WTC11 (cell line): ENCODE measurements at regions not wholly inside any gene's neighbourhood (a gene's known extent, or its start where the extent isn't known, plus 50 kb on each side); places are given as distances from the start of the nearest gene placed in this dataset.

Experiments used
- ATAC-seq: fragments of 200-7000 bp; cut with Tn5 transposase; 2 replicates; pipeline ENCODE4 v1.10.0; 2021; ENCODE audit warnings: mild to moderate bottlenecking, moderate library complexity
- CTCF ChIA-PET: fragments of 300-600 bp; sonication (Branson Sonifier 250); formaldehyde crosslinking; loops from one replicate; lab custom pipeline; 2021; ENCODE audit warnings: antibody characterized with exemption; lab: Charles Lee
- POLR2A ChIA-PET: fragments of 350-600 bp; sonication (Branson Sonifier 250); formaldehyde crosslinking; loops from one replicate; lab custom pipeline; 2021; ENCODE audit warnings: antibody characterized with exemption; lab: Charles Lee
- DNase-seq: peaks from one replicate; pipeline ENCODE4 v3.0.0; 2021; ENCODE audit warnings: low spot score
- H3K27ac Mint-ChIP-seq: 2 replicates; pipeline ENCODE4 v1.8.0; 2021; ENCODE audit warnings: mixed read lengths
- H3K27me3 Mint-ChIP-seq: 2 replicates; pipeline ENCODE4 v1.8.0; 2021; ENCODE audit warnings: low read depth, mild to moderate bottlenecking, moderate library complexity, mixed read lengths
- H3K36me3 Mint-ChIP-seq: 2 replicates; pipeline ENCODE4 v1.8.0; 2021; ENCODE audit warnings: mixed read lengths
- H3K4me1 Mint-ChIP-seq: 2 replicates; pipeline ENCODE4 v1.8.0; 2022; ENCODE audit warnings: mixed read lengths
- H3K4me3 Mint-ChIP-seq: 2 replicates; pipeline ENCODE4 v1.8.0; 2021; ENCODE audit warnings: mild to moderate bottlenecking, moderate library complexity, mixed read lengths
- H3K9me3 Mint-ChIP-seq: 2 replicates; pipeline ENCODE4 v1.8.0; 2021; ENCODE audit warnings: mixed read lengths
- ATF1 ChIP-seq: sonication (generic); formaldehyde crosslinking; IDR thresholded peaks from 2 replicates; pipeline ENCODE4 v1.8.1; 2023; ENCODE audit warnings: mild to moderate bottlenecking, moderate library complexity, missing genetic modification reagents
- ESRRA ChIP-seq: sonication (generic); formaldehyde crosslinking; IDR thresholded peaks from 2 replicates; pipeline ENCODE4 v1.8.1; 2022; ENCODE audit warnings: mild to moderate bottlenecking, missing genetic modification reagents, borderline replicate concordance
- NFATC4 ChIP-seq: fragments of 250-450 bp; sonication (Bioruptor Pico); IDR thresholded peaks from 2 replicates; pipeline ENCODE4 v1.9.0; 2021; ENCODE audit warnings: mild to moderate bottlenecking
- RORB ChIP-seq: fragments of 250-450 bp; sonication (Bioruptor Pico); IDR thresholded peaks from 2 replicates; pipeline ENCODE4 v1.9.0; 2021; ENCODE audit warnings: mild to moderate bottlenecking
- SOX15 ChIP-seq: fragments of 250-450 bp; sonication (Bioruptor Pico); IDR thresholded peaks from 2 replicates; pipeline ENCODE4 v1.9.0; 2021; ENCODE audit warnings: mild to moderate bottlenecking
- TCF7 ChIP-seq: sonication (generic); formaldehyde crosslinking; IDR thresholded peaks from 2 replicates; pipeline ENCODE4 v1.8.0; 2022; ENCODE audit warnings: mild to moderate bottlenecking, low read depth, missing genetic modification reagents, moderate library complexity
- TEAD4 ChIP-seq: sonication (generic); formaldehyde crosslinking; IDR thresholded peaks from 2 replicates; pipeline ENCODE4 v1.8.0; 2022; ENCODE audit warnings: mild to moderate bottlenecking, missing genetic modification reagents
- ZNF138 ChIP-seq: sonication (generic); formaldehyde crosslinking; conservative IDR thresholded peaks from 2 replicates; pipeline ENCODE4 v1.8.1; 2022; ENCODE audit warnings: mild to moderate bottlenecking, moderate library complexity, missing genetic modification reagents
- TF ChIP-seq, protein P1 (sequence below): sonication (generic); formaldehyde crosslinking; IDR thresholded peaks from 2 replicates; pipeline ENCODE4 v1.8.0; 2022; ENCODE audit warnings: mild to moderate bottlenecking, missing genetic modification reagents
- TF ChIP-seq, protein P2 (sequence below): fragments of 250-450 bp; sonication (Bioruptor Pico); IDR thresholded peaks from 2 replicates; pipeline ENCODE4 v1.8.0; 2021; ENCODE audit warnings: mild to moderate bottlenecking
- TF ChIP-seq, protein P3 (sequence below): fragments of 250-450 bp; sonication (Bioruptor Pico); IDR thresholded peaks from 2 replicates; pipeline ENCODE4 v1.9.0; 2021; ENCODE audit warnings: mild to moderate bottlenecking, borderline replicate concordance
- TF ChIP-seq, protein P4 (sequence below): sonication (generic); formaldehyde crosslinking; IDR thresholded peaks from 2 replicates; pipeline ENCODE4 v1.8.1; 2023; ENCODE audit warnings: mild to moderate bottlenecking, missing genetic modification reagents
- TF ChIP-seq, protein P5 (sequence below): sonication (generic); formaldehyde crosslinking; conservative IDR thresholded peaks from 2 replicates; pipeline ENCODE4 v1.8.1; 2023; ENCODE audit warnings: mild to moderate bottlenecking, low read depth, missing genetic modification reagents, moderate library complexity
- TF ChIP-seq, protein P6 (sequence below): sonication (generic); formaldehyde crosslinking; IDR thresholded peaks from 2 replicates; pipeline ENCODE4 v1.8.0; 2022; ENCODE audit warnings: mild to moderate bottlenecking, missing genetic modification reagents
- TF ChIP-seq, protein P7 (sequence below): sonication (generic); formaldehyde crosslinking; IDR thresholded peaks from 2 replicates; pipeline ENCODE4 v1.8.1; 2022; ENCODE audit warnings: mild to moderate bottlenecking, missing genetic modification reagents, moderate library complexity, borderline replicate concordance
- TF ChIP-seq, protein P8 (sequence below): fragments of 250-450 bp; sonication (Bioruptor Pico); IDR thresholded peaks from 2 replicates; pipeline ENCODE4 v2.1.2; 2022; ENCODE audit warnings: mild to moderate bottlenecking, moderate library complexity
- TF ChIP-seq, protein P9 (sequence below): sonication (generic); formaldehyde crosslinking; IDR thresholded peaks from 2 replicates; pipeline ENCODE4 v1.8.1; 2022; ENCODE audit warnings: low read depth, missing genetic modification reagents, borderline replicate concordance

DNA sequence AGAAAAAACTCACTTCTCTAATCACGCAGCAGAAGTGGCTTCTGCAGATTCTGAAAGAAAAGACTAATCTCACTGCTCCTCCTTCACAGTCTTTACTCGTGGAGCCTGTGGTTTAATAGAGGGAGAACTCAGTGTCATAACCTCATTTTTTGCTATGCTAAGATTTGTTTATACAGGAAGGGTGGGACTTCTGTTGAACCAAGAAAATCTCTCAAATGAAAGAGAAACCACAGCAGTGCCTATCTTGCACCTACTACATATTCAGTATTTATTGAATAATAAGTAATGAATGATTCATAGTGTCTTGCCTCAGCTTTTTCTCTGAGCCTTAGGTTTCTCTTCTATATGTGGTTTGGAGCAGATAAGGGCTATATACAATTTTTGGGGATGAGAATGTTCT is 136.1 kb upstream of the DMAC1 start:
- DNase-seq (no peak), ATAC-seq (no peak)
- Mint-ChIP-seq H3K4me1 (peaks cover 8% of the 10 kb centered on the region), H3K9me3 (peaks cover 17% of the 10 kb centered on the region), H3K36me3 (peaks cover 2% of the 10 kb centered on the region; the same call in 1 of the 2 replicates), H3K4me3 (no peak overlapping the region), H3K27ac (peak overlapping the region; percentile 66; the same call in 1 of the 2 replicates), H3K27me3 (no peaks in the 10 kb centered on the region)
- TF ChIP-seq, protein P1, sequence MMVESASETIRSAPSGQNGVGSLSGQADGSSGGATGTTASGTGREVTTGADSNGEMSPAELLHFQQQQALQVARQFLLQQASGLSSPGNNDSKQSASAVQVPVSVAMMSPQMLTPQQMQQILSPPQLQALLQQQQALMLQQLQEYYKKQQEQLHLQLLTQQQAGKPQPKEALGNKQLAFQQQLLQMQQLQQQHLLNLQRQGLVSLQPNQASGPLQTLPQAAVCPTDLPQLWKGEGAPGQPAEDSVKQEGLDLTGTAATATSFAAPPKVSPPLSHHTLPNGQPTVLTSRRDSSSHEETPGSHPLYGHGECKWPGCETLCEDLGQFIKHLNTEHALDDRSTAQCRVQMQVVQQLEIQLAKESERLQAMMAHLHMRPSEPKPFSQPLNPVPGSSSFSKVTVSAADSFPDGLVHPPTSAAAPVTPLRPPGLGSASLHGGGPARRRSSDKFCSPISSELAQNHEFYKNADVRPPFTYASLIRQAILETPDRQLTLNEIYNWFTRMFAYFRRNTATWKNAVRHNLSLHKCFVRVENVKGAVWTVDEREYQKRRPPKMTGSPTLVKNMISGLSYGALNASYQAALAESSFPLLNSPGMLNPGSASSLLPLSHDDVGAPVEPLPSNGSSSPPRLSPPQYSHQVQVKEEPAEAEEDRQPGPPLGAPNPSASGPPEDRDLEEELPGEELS (CRISPR knock-in tag) = no peak
- TF ChIP-seq, protein P2, sequence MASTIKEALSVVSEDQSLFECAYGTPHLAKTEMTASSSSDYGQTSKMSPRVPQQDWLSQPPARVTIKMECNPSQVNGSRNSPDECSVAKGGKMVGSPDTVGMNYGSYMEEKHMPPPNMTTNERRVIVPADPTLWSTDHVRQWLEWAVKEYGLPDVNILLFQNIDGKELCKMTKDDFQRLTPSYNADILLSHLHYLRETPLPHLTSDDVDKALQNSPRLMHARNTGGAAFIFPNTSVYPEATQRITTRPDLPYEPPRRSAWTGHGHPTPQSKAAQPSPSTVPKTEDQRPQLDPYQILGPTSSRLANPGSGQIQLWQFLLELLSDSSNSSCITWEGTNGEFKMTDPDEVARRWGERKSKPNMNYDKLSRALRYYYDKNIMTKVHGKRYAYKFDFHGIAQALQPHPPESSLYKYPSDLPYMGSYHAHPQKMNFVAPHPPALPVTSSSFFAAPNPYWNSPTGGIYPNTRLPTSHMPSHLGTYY (CRISPR knock-in tag) = no peak
- ChIA-PET CTCF (no interaction called here), POLR2A (no interaction called here)

DNA sequence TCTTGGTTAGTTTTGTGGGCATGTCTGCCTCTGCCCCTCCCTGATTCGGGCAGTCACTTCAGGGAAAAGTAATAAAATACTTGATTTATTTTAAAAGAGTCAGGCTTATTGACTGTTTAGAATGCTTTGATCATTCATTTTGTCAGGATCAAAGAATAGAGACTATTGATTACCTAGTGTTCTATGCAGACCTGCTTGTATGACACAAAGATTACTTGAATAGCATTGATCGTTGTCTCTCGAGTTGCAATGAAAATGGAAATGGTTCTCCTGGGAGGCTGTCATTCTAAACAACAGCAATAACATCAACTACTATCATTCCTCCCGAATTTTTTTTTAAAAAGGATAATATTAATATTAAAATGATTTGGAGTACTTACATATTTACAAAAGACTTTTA is 133.2 kb upstream of the DMAC1 start:
- H3K4me1 Mint-ChIP-seq = peaks cover 8% of the 10 kb centered on the region
- H3K9me3 Mint-ChIP-seq = 0 out of 2 replicates have a peak, but pooled peaks cover 2% of the 10 kb centered on the region
- H3K27me3 Mint-ChIP-seq = no peaks in the 10 kb centered on the region
- H3K27ac Mint-ChIP-seq = no peak overlapping the region
- no peak overlapping the region for H3K4me3 Mint-ChIP-seq
- ChIA-PET POLR2A (no interaction called here), CTCF (no interaction called here)
- DNase-seq (no peak), ATAC-seq (no peak)
- no peaks in the 10 kb centered on the region for H3K36me3 Mint-ChIP-seq
- no peak for TF ChIP-seq RORB (CRISPR knock-in tag)
- no peak for TF ChIP-seq TEAD4 (CRISPR knock-in tag)
- no peak for TF ChIP-seq SOX15 (CRISPR knock-in tag)
- TF ChIP-seq ESRRA (CRISPR knock-in tag) = no peak
- no peak for TF ChIP-seq ZNF138 (CRISPR knock-in tag)
- TF ChIP-seq, protein P3, sequence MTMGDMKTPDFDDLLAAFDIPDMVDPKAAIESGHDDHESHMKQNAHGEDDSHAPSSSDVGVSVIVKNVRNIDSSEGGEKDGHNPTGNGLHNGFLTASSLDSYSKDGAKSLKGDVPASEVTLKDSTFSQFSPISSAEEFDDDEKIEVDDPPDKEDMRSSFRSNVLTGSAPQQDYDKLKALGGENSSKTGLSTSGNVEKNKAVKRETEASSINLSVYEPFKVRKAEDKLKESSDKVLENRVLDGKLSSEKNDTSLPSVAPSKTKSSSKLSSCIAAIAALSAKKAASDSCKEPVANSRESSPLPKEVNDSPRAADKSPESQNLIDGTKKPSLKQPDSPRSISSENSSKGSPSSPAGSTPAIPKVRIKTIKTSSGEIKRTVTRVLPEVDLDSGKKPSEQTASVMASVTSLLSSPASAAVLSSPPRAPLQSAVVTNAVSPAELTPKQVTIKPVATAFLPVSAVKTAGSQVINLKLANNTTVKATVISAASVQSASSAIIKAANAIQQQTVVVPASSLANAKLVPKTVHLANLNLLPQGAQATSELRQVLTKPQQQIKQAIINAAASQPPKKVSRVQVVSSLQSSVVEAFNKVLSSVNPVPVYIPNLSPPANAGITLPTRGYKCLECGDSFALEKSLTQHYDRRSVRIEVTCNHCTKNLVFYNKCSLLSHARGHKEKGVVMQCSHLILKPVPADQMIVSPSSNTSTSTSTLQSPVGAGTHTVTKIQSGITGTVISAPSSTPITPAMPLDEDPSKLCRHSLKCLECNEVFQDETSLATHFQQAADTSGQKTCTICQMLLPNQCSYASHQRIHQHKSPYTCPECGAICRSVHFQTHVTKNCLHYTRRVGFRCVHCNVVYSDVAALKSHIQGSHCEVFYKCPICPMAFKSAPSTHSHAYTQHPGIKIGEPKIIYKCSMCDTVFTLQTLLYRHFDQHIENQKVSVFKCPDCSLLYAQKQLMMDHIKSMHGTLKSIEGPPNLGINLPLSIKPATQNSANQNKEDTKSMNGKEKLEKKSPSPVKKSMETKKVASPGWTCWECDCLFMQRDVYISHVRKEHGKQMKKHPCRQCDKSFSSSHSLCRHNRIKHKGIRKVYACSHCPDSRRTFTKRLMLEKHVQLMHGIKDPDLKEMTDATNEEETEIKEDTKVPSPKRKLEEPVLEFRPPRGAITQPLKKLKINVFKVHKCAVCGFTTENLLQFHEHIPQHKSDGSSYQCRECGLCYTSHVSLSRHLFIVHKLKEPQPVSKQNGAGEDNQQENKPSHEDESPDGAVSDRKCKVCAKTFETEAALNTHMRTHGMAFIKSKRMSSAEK (CRISPR knock-in tag) = no peak
- TF ChIP-seq, protein P4, sequence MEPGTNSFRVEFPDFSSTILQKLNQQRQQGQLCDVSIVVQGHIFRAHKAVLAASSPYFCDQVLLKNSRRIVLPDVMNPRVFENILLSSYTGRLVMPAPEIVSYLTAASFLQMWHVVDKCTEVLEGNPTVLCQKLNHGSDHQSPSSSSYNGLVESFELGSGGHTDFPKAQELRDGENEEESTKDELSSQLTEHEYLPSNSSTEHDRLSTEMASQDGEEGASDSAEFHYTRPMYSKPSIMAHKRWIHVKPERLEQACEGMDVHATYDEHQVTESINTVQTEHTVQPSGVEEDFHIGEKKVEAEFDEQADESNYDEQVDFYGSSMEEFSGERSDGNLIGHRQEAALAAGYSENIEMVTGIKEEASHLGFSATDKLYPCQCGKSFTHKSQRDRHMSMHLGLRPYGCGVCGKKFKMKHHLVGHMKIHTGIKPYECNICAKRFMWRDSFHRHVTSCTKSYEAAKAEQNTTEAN (CRISPR knock-in tag) = no peak
- TF ChIP-seq, protein P5, sequence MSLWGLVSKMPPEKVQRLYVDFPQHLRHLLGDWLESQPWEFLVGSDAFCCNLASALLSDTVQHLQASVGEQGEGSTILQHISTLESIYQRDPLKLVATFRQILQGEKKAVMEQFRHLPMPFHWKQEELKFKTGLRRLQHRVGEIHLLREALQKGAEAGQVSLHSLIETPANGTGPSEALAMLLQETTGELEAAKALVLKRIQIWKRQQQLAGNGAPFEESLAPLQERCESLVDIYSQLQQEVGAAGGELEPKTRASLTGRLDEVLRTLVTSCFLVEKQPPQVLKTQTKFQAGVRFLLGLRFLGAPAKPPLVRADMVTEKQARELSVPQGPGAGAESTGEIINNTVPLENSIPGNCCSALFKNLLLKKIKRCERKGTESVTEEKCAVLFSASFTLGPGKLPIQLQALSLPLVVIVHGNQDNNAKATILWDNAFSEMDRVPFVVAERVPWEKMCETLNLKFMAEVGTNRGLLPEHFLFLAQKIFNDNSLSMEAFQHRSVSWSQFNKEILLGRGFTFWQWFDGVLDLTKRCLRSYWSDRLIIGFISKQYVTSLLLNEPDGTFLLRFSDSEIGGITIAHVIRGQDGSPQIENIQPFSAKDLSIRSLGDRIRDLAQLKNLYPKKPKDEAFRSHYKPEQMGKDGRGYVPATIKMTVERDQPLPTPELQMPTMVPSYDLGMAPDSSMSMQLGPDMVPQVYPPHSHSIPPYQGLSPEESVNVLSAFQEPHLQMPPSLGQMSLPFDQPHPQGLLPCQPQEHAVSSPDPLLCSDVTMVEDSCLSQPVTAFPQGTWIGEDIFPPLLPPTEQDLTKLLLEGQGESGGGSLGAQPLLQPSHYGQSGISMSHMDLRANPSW (CRISPR knock-in tag) = no peak
- TF ChIP-seq, protein P6, sequence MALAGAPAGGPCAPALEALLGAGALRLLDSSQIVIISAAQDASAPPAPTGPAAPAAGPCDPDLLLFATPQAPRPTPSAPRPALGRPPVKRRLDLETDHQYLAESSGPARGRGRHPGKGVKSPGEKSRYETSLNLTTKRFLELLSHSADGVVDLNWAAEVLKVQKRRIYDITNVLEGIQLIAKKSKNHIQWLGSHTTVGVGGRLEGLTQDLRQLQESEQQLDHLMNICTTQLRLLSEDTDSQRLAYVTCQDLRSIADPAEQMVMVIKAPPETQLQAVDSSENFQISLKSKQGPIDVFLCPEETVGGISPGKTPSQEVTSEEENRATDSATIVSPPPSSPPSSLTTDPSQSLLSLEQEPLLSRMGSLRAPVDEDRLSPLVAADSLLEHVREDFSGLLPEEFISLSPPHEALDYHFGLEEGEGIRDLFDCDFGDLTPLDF (CRISPR knock-in tag) = no peak
- TF ChIP-seq NFATC4 = no peak
- TF ChIP-seq TCF7 (CRISPR knock-in tag) = no peak
- no peak for TF ChIP-seq ATF1 (CRISPR knock-in tag)
- TF ChIP-seq, protein P7, sequence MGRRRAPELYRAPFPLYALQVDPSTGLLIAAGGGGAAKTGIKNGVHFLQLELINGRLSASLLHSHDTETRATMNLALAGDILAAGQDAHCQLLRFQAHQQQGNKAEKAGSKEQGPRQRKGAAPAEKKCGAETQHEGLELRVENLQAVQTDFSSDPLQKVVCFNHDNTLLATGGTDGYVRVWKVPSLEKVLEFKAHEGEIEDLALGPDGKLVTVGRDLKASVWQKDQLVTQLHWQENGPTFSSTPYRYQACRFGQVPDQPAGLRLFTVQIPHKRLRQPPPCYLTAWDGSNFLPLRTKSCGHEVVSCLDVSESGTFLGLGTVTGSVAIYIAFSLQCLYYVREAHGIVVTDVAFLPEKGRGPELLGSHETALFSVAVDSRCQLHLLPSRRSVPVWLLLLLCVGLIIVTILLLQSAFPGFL = no peak
- TF ChIP-seq, protein P8, sequence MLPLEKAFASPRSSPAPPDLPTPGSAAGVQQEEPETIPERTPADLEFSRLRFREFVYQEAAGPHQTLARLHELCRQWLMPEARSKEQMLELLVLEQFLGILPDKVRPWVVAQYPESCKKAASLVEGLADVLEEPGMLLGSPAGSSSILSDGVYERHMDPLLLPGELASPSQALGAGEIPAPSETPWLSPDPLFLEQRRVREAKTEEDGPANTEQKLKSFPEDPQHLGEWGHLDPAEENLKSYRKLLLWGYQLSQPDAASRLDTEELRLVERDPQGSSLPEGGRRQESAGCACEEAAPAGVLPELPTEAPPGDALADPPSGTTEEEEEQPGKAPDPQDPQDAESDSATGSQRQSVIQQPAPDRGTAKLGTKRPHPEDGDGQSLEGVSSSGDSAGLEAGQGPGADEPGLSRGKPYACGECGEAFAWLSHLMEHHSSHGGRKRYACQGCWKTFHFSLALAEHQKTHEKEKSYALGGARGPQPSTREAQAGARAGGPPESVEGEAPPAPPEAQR (CRISPR knock-in tag) = no peak
- TF ChIP-seq, protein P9, sequence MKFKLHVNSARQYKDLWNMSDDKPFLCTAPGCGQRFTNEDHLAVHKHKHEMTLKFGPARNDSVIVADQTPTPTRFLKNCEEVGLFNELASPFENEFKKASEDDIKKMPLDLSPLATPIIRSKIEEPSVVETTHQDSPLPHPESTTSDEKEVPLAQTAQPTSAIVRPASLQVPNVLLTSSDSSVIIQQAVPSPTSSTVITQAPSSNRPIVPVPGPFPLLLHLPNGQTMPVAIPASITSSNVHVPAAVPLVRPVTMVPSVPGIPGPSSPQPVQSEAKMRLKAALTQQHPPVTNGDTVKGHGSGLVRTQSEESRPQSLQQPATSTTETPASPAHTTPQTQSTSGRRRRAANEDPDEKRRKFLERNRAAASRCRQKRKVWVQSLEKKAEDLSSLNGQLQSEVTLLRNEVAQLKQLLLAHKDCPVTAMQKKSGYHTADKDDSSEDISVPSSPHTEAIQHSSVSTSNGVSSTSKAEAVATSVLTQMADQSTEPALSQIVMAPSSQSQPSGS (CRISPR knock-in tag) = no peak
